Kidney (tissue), 13 donors: ENCODE measurements at regions not wholly inside any gene's neighbourhood (a gene's known extent, or its start where the extent isn't known, plus 50 kb on each side); places are given as distances from the start of the nearest gene placed in this dataset.

Source experiments
- DNase-seq, 5 donors: peaks; one replicate each; pipeline ENCODE4 v3.0.0-alpha.2; 2013 to 2020
- FAIRE-seq: peaks from 2 replicates; lab custom pipeline; 2012; peaks lifted over from hg19 to GRCh38; lab: Jason Lieb, UNC
- H3K27ac ChIP-seq, 2 donors: one replicate each; pipeline ENCODE4 v1.7.0; 2013; ENCODE audit warnings: low read depth in 2 of 2, low read length in 2 of 2, inconsistent platforms in 1 of 2
- H3K27me3 ChIP-seq: one replicate; pipeline ENCODE4 v1.7.1; 2013; ENCODE audit warnings: low read length, inconsistent platforms; ENCODE audit not compliant: control insufficient read depth, insufficient read depth
- H3K36me3 ChIP-seq, 3 donors: one replicate each; pipeline versions ENCODE4 v1.7.0 to v1.7.1; 2013; ENCODE audit warnings: low read length in 3 of 3, control low read depth in 1 of 3, inconsistent platforms in 1 of 3; ENCODE audit not compliant: insufficient read depth in 3 of 3, control insufficient read depth in 2 of 3
- H3K4me1 ChIP-seq, 3 donors: one replicate each; pipeline versions ENCODE4 v1.7.0 to v1.7.1; 2013; ENCODE audit warnings: low read length in 3 of 3, inconsistent platforms in 1 of 3, low read depth in 1 of 3; ENCODE audit not compliant: control insufficient read depth in 2 of 3, insufficient read depth in 2 of 3
- H3K4me3 ChIP-seq, 3 donors: one replicate each; pipeline versions ENCODE4 v1.7.0 to v1.8.1; 2013; ENCODE audit warnings: low read length in 3 of 3, control low read depth in 1 of 3, inconsistent platforms in 1 of 3
- H3K9ac ChIP-seq, 3 donors: one replicate each; pipeline versions ENCODE4 v1.7.0 to v1.7.1; 2013; ENCODE audit warnings: low read length in 3 of 3, control low read depth in 1 of 3, inconsistent platforms in 1 of 3
- H3K9me3 ChIP-seq, 3 donors: one replicate each; pipeline versions ENCODE4 v1.7.0 to v1.7.1; 2013; ENCODE audit warnings: low read length in 3 of 3, control low read depth in 1 of 3, inconsistent platforms in 1 of 3; ENCODE audit not compliant: control insufficient read depth in 2 of 3, insufficient read depth in 1 of 3
- CTCF ChIP-seq: IDR thresholded peaks from 3 replicates; pipeline ENCODE4 v1.5.1; 2012; ENCODE audit warnings: mild to moderate bottlenecking, moderate library complexity, borderline replicate concordance; ENCODE audit not compliant: insufficient read depth; ENCODE audit errors: extremely low read depth
- intact Hi-C: fragments of 100-400 bp; cut with DNase I; formaldehyde crosslinking; loops from one replicate; pipeline ENCODE4 v1.11.1; 2022
- donor health status: control.
- donor health status: control.
- donor health status: control.
- donor health status: control.
- donor health status: control.
- donor health status: DM: yes; HTN: yes; CAD: no.
- donor health status: Normal renal cell carcinoma (clear cell type).

DNA sequence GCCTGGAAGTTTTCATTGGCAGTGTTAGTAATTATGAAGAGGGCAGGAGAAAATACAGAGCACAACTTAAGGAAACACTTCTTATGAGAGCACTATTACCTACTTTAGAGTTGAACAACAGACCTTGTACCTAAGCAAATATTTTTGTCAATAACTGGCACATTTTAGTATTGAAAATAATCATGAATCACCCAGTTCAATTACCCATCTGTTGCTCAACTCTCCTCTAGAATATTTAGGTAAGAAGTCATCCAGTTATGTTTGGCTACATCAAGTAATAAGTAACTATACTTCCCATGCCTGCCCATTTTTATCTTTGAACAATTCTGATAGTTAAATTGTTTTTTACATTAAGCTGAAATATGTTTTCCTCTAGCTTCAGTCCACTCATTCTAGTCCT, 893.4 kb downstream of the DIAPH3 start:
- TF ChIP-seq CTCF, result no peak
- FAIRE-seq (no peak), DNase-seq (no peak)

DNA sequence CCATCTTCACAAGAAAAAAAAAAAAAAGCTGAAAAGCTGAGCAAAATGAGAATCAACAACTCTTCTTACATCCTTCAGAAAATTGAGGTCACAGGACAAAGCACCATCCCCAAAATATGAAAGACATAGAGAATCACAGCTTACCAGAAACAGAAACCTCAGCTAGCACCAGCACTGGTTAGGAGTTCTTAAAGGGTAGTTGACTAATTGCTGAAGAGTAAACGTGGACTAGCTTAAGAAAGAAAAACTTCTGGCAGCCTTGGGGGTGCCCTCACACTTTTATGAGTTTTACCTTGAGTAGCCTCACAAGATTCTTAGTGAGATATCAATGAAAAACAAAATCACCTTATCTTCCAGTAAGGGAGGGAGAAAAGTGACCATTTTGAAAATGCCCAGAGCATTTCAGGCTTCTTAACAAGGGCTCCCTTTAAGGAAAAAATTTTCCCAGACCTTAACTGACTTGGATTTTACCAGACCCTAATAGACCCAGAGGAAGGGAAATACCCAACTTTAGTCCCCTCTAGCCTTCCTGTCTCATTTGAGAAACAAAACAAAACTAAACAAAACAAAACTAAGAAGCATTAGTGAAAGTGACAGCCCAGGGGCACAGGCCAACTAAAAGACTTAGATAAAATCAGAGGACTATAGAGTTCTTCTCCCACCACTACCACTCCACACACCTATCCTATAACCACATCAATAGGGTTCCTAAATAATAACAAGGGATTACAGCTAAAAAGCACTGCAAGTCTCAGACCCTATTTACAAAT, 888.6 kb downstream of the DIAPH3 start:
- Histone ChIP-seq H3K9me3 (no peaks in the 10 kb centered on the region), H3K4me3 (no peak overlapping the region), H3K9ac (no peak overlapping the region), H3K27ac (no peak overlapping the region), H3K27me3 (no peaks in the 10 kb centered on the region), H3K36me3 (no peaks in the 10 kb centered on the region), H3K4me1 (no peaks in the 10 kb centered on the region)
- intact Hi-C loops, result no loop called here
- DNase-seq (no peak), FAIRE-seq (no peak)
- TF ChIP-seq CTCF, result no peak

More for the DNA sequence above, 893.4 kb downstream of the DIAPH3 start:
- intact Hi-C loops, result no loop called here
- H3K9ac ChIP-seq, result no peak overlapping the region
- H3K27me3 ChIP-seq, result no peaks in the 10 kb centered on the region
- H3K27ac ChIP-seq, result no peak overlapping the region
- no peaks in the 10 kb centered on the region for H3K36me3 ChIP-seq
- no peaks in the 10 kb centered on the region for H3K4me1 ChIP-seq
- no peak overlapping the region for H3K4me3 ChIP-seq
- H3K9me3 ChIP-seq, result no peaks in the 10 kb centered on the region

DNA sequence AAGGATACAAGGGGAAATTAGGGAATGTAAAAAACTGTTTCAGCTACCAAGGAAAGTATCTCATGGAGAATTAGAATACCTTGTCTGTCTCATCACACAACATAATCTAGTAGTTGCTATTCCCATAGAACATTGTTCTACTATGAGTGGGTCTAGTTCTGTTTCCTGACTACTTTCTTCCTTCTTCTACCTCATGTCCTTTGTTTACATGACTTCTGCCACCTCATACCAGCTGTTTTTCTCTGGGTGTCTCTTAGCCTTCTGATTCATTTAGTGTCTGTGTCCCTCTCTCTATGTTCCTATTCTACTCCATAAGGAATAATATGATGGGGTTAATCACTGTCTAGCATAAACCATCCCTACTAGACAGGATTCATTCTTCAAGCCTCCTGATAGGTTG, 887.3 kb downstream of the DIAPH3 start:
- Histone ChIP-seq H3K27me3 (no peaks in the 10 kb centered on the region), H3K9ac (no peak overlapping the region), H3K9me3 (no peaks in the 10 kb centered on the region), H3K4me1 (no peaks in the 10 kb centered on the region), H3K4me3 (no peak overlapping the region), H3K36me3 (no peaks in the 10 kb centered on the region), H3K27ac (no peak overlapping the region)
- FAIRE-seq, result no peak
- intact Hi-C loops, result no loop called here
- no peak for TF ChIP-seq CTCF
- DNase-seq, result no peak
